Mesenchymal stem cell (in vitro differentiated cells and primary cell): ENCODE measurements at regions not wholly inside any gene's neighbourhood (a gene's known extent, or its start where the extent isn't known, plus 50 kb on each side); places are given as distances from the start of the nearest gene placed in this dataset.

ENCODE experiments used
- DNase-seq: peaks from one replicate; pipeline ENCODE4 v3.0.0-alpha.2; 2013
- H2AFZ ChIP-seq: one replicate; pipeline ENCODE4 v1.6.1; 2013; ENCODE audit warnings: low read depth, mild to moderate bottlenecking, control low read depth, inconsistent platforms, low read length, moderate library complexity
- H2AK5ac ChIP-seq: 2 replicates; pipeline ENCODE4 v1.6.1; 2013; ENCODE audit warnings: low read length, moderate library complexity, mild to moderate bottlenecking, inconsistent platforms; ENCODE audit not compliant: severe bottlenecking
- H2BK120ac ChIP-seq: one replicate; pipeline ENCODE4 v1.6.1; 2013; ENCODE audit warnings: low read depth, mild to moderate bottlenecking, inconsistent platforms, low read length, moderate library complexity
- H2BK12ac ChIP-seq, 2 experiments: one replicate each; pipeline ENCODE4 v1.6.1; 2013; ENCODE audit warnings: inconsistent platforms in 2 of 2, low read length in 2 of 2, mild to moderate bottlenecking in 2 of 2, moderate library complexity in 2 of 2, control low read depth in 1 of 2
- H2BK15ac ChIP-seq: one replicate; pipeline ENCODE4 v1.6.1; 2013; ENCODE audit warnings: mild to moderate bottlenecking, low read depth, inconsistent platforms; ENCODE audit not compliant: poor library complexity, severe bottlenecking
- H2BK5ac ChIP-seq: 2 replicates; pipeline ENCODE4 v1.6.1; 2013; ENCODE audit warnings: low read depth, mild to moderate bottlenecking, low read length, control low read depth, inconsistent platforms; ENCODE audit not compliant: poor library complexity, severe bottlenecking
- H3K14ac ChIP-seq, 2 experiments: one replicate each; pipeline ENCODE4 v1.6.1; 2013; ENCODE audit warnings: inconsistent platforms in 2 of 2, low read length in 2 of 2, control low read depth in 1 of 2, mild to moderate bottlenecking in 1 of 2, moderate library complexity in 1 of 2
- H3K18ac ChIP-seq, 2 experiments: one replicate each; pipeline ENCODE4 v1.6.1; 2013; ENCODE audit warnings: inconsistent platforms in 2 of 2, low read length in 2 of 2, control low read depth in 1 of 2, low read depth in 1 of 2, mild to moderate bottlenecking in 1 of 2
- H3K23ac ChIP-seq, 2 experiments: one replicate each; pipeline ENCODE4 v1.6.1; 2013; ENCODE audit warnings: inconsistent platforms in 2 of 2, low read length in 2 of 2, mild to moderate bottlenecking in 2 of 2, moderate library complexity in 2 of 2, control low read depth in 1 of 2
- H3K27ac ChIP-seq: 2 replicates; pipeline ENCODE4 v1.5.1; 2013; ENCODE audit warnings: mild to moderate bottlenecking, moderate library complexity, low read length, control low read depth, inconsistent platforms; ENCODE audit not compliant: poor library complexity, severe bottlenecking
- H3K27me3 ChIP-seq, 2 experiments: 2 replicates each; pipeline versions ENCODE4 v1.6.1 to v1.7.0; 2013; ENCODE audit warnings: low read length in 2 of 2, mild to moderate bottlenecking in 2 of 2, moderate library complexity in 2 of 2, control low read depth in 1 of 2, inconsistent platforms in 1 of 2; ENCODE audit not compliant: control insufficient read depth in 1 of 2, insufficient read depth in 1 of 2
- H3K36me3 ChIP-seq, 2 experiments: 2 replicates each; pipeline versions ENCODE4 v1.6.1 to v1.7.0; 2013; ENCODE audit warnings: low read length in 2 of 2, control low read depth in 1 of 2, inconsistent platforms in 1 of 2, low read depth in 1 of 2, mild to moderate bottlenecking in 1 of 2; ENCODE audit not compliant: insufficient read depth in 2 of 2, control insufficient read depth in 1 of 2
- H3K4ac ChIP-seq, 2 experiments: one replicate each; pipeline ENCODE4 v1.6.1; 2013; ENCODE audit warnings: inconsistent platforms in 2 of 2, low read length in 2 of 2, mild to moderate bottlenecking in 2 of 2, moderate library complexity in 2 of 2, control low read depth in 1 of 2, low read depth in 1 of 2
- H3K4me1 ChIP-seq: 2 replicates; pipeline ENCODE4 v1.6.1; 2013; ENCODE audit warnings: low read depth, low read length, control low read depth; ENCODE audit not compliant: control insufficient read depth, insufficient read depth
- H3K4me2 ChIP-seq: 2 replicates; pipeline ENCODE4 v1.6.1; 2013; ENCODE audit warnings: low read length, mild to moderate bottlenecking, inconsistent platforms; ENCODE audit not compliant: poor library complexity, severe bottlenecking
- H3K4me3 ChIP-seq, 2 experiments: 2 replicates each; pipeline versions ENCODE4 v1.5.1 to v1.7.0; 2013; ENCODE audit warnings: low read length in 2 of 2, mild to moderate bottlenecking in 2 of 2, control low read depth in 1 of 2, low read depth in 1 of 2; ENCODE audit not compliant: insufficient read depth in 1 of 2
- H3K79me1 ChIP-seq: replicated peaks from 2 replicates; pipeline ENCODE4 v1.6.1; 2013; ENCODE audit warnings: mild to moderate bottlenecking, control low read depth, low read length, inconsistent platforms; ENCODE audit not compliant: poor library complexity, severe bottlenecking
- H3K9ac ChIP-seq: 2 replicates; pipeline ENCODE4 v1.7.0; 2013; ENCODE audit warnings: mild to moderate bottlenecking, low read length, moderate library complexity
- H3K9me3 ChIP-seq: 2 replicates; pipeline ENCODE4 v1.7.0; 2013; ENCODE audit warnings: mild to moderate bottlenecking, low read length; ENCODE audit not compliant: control insufficient read depth
- H4K8ac ChIP-seq: one replicate; pipeline ENCODE4 v1.6.1; 2013; ENCODE audit warnings: inconsistent platforms, mild to moderate bottlenecking, low read length, moderate library complexity
- H4K91ac ChIP-seq: one replicate; pipeline ENCODE4 v1.6.1; 2013; ENCODE audit warnings: mild to moderate bottlenecking, low read length, inconsistent platforms
- WGBS: methylation state at CpG from one replicate; pipeline ENCODE4 v1.1.7; 2013; ENCODE audit warnings: mixed read lengths; 5-methylcytosine and 5-hydroxymethylcytosine counted together

- Histone ChIP-seq H2BK120ac (no peak overlapping the region), H3K4me3 (no peak overlapping the region), H3K4me1 (no peaks in the 10 kb centered on the region), H4K8ac (no peak overlapping the region), H2BK5ac (no peak overlapping the region), H4K91ac (no peak overlapping the region), H3K4ac (no peak overlapping the region), H3K14ac (no peak overlapping the region), H3K27me3 (peaks cover 0 to 3% of the 10 kb centered on the region in 2 experiments), H3K4me2 (no peak overlapping the region), H3K9me3 (peaks cover 4% of the 10 kb centered on the region), H3K79me1 (no peaks in the 10 kb centered on the region), H3K9ac (no peak overlapping the region), H3K27ac (no peak overlapping the region), H3K23ac (no peak overlapping the region), H2BK12ac (no peak overlapping the region), H2AK5ac (no peak overlapping the region), H2AFZ (no peak overlapping the region), H3K18ac (no peak overlapping the region), H2BK15ac (no peak overlapping the region), H3K36me3 (no peaks in the 10 kb centered on the region)
- WGBS, result 75% methylated on average over 1 of the region's 3 CpGs
- no peak for DNase-seq
Measured at GRCh38 chr7:25821225-25821624, 330.8 kb upstream of the NFE2L3 start.

GRCh38 chr7:25822823-25823222 lies 329.2 kb upstream of the NFE2L3 start:
- Histone ChIP-seq H3K27me3 (peaks cover 0 to 3% of the 10 kb centered on the region in 2 experiments), H3K27ac (no peak overlapping the region), H3K18ac (peak overlapping the region in 1 of 2 experiments; percentile 38), H3K36me3 (no peaks in the 10 kb centered on the region), H3K79me1 (no peaks in the 10 kb centered on the region), H3K9me3 (no peaks in the 10 kb centered on the region), H3K4me3 (no peak overlapping the region), H2AFZ (no peak overlapping the region), H2BK5ac (no peak overlapping the region), H3K4me1 (no peaks in the 10 kb centered on the region), H3K9ac (no peak overlapping the region), H2AK5ac (no peak overlapping the region), H3K4ac (no peak overlapping the region), H2BK120ac (no peak overlapping the region), H4K91ac (no peak overlapping the region), H3K4me2 (no peak overlapping the region), H4K8ac (no peak overlapping the region), H3K23ac (no peak overlapping the region), H2BK12ac (no peak overlapping the region), H3K14ac (no peak overlapping the region), H2BK15ac (no peak overlapping the region)
- no peak for DNase-seq
- 79% methylated on average over 2 of the region's 4 CpGs for WGBS

DNA sequence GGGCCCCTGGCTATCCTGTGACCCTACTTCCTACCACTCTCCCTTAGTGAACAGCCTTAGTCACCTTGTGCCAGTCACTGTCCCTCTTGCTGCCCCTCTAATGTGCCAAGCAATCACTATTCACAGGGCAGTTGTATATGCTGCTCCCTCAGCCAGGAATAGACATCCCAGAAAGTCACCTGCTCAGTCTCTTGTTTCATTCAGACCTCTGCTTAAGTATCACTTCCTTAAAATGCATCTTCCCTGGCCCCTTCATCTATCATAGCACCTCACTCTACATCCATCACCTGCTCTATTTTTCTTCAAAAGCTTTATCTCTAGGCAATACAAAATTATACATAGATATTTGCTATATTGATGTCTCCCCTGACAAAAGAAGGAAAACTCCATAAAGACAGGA lies 328.4 kb upstream of the NFE2L3 start:
- H2AK5ac ChIP-seq, result no peak overlapping the region
- no peak for DNase-seq
- H3K18ac ChIP-seq, result no peak overlapping the region
- no peak overlapping the region for H4K91ac ChIP-seq
- H3K79me1 ChIP-seq, result no peaks in the 10 kb centered on the region
- H3K4me2 ChIP-seq, result no peak overlapping the region
- no peak overlapping the region for H2AFZ ChIP-seq
- H3K27me3 ChIP-seq, result peaks cover 0 to 3% of the 10 kb centered on the region in 2 experiments
- no peaks in the 10 kb centered on the region for H3K36me3 ChIP-seq
- no peak overlapping the region for H3K23ac ChIP-seq
- H2BK15ac ChIP-seq, result no peak overlapping the region
- no peaks in the 10 kb centered on the region for H3K4me1 ChIP-seq
- no peak overlapping the region for H3K4me3 ChIP-seq
- no peak overlapping the region for H2BK5ac ChIP-seq
- H4K8ac ChIP-seq, result no peak overlapping the region
- no peak overlapping the region for H3K4ac ChIP-seq
- no peak overlapping the region for H2BK12ac ChIP-seq
- no peak overlapping the region for H3K9ac ChIP-seq
- H3K9me3 ChIP-seq, result no peaks in the 10 kb centered on the region
- H2BK120ac ChIP-seq, result no peak overlapping the region
- H3K14ac ChIP-seq, result no peak overlapping the region
- H3K27ac ChIP-seq, result no peak overlapping the region

- Histone ChIP-seq H3K27me3 (peaks cover 0 to under 1% of the 10 kb centered on the region in 2 experiments), H3K23ac (no peak overlapping the region), H4K91ac (no peak overlapping the region), H3K9me3 (no peaks in the 10 kb centered on the region), H3K4me2 (no peak overlapping the region), H3K79me1 (no peaks in the 10 kb centered on the region), H4K8ac (no peak overlapping the region), H3K4me3 (no peak overlapping the region), H3K4ac (no peak overlapping the region), H2AFZ (no peak overlapping the region), H3K4me1 (no peaks in the 10 kb centered on the region), H2BK15ac (no peak overlapping the region), H3K14ac (no peak overlapping the region), H3K36me3 (no peaks in the 10 kb centered on the region), H3K9ac (no peak overlapping the region), H2BK5ac (no peak overlapping the region), H2BK12ac (no peak overlapping the region), H2AK5ac (no peak overlapping the region), H3K18ac (no peak overlapping the region), H2BK120ac (no peak overlapping the region), H3K27ac (no peak overlapping the region)
- DNase-seq, result no peak
- WGBS, result 100% methylated on average over 1 of the region's 1 CpG
Measured at GRCh38 chr7:25828468-25828867, 323.5 kb upstream of the NFE2L3 start.
